GM18499 (cell line): ENCODE measurements at regions not wholly inside any gene's neighbourhood (a gene's known extent, or its start where the extent isn't known, plus 50 kb on each side); places are given as distances from the start of the nearest gene placed in this dataset.

ENCODE experiments used
- ATAC-seq: cut with Tn5 transposase; IDR thresholded peaks from one replicate; pipeline ENCODE4 v1.9.1; 2021; ENCODE audit warnings: moderate number of reproducible peaks; ENCODE audit not compliant: insufficient read depth, unreplicated experiment

GRCh38 chr10:110395350-110396283 is 90.9 kb upstream of the SMNDC1 start:
- ATAC-seq, result peak; percentile 84

- ATAC-seq, result no peak
Measured at GRCh38 chr10:110396284-110396651, 91.5 kb upstream of the SMNDC1 start.

GRCh38 chr10:110397856-110398255 is 93.1 kb upstream of the SMNDC1 start:
- no peak for ATAC-seq

- ATAC-seq, result no peak
Measured at GRCh38 chr10:110398419-110399105, 93.8 kb upstream of the SMNDC1 start.

GRCh38 chr10:110399106-110399964 is 94.6 kb upstream of the SMNDC1 start:
- no peak for ATAC-seq

GRCh38 chr10:110399965-110400933 is 95.5 kb upstream of the SMNDC1 start:
- no peak for ATAC-seq

- ATAC-seq, result no peak
Measured at GRCh38 chr10:110401401-110402076, 96.2 kb upstream of the DUSP5 start.

- ATAC-seq, result no peak
Measured at GRCh38 chr10:110402077-110402416, 95.7 kb upstream of the DUSP5 start.

- ATAC-seq, result no peak
Measured at GRCh38 chr10:110403593-110403992, 94.1 kb upstream of the DUSP5 start.

GRCh38 chr10:110404413-110404812 is 93.3 kb upstream of the DUSP5 start:
- ATAC-seq, result no peak

- no peak for ATAC-seq
Measured at GRCh38 chr10:110404825-110405224, 92.9 kb upstream of the DUSP5 start.

- ATAC-seq, result no peak
Measured at GRCh38 chr10:110405380-110405779, 92.3 kb upstream of the DUSP5 start.

GRCh38 chr10:110407301-110408170 is 90.2 kb upstream of the DUSP5 start:
- ATAC-seq, result no peak

- no peak for ATAC-seq
Measured at GRCh38 chr10:110408203-110408871, 89.4 kb upstream of the DUSP5 start.

- ATAC-seq, result no peak
Measured at GRCh38 chr10:110408943-110409342, 88.8 kb upstream of the DUSP5 start.

GRCh38 chr10:110409488-110409887 is 88.2 kb upstream of the DUSP5 start:
- no peak for ATAC-seq

GRCh38 chr10:110409926-110410325 is 87.8 kb upstream of the DUSP5 start:
- no peak for ATAC-seq
